K562 (cell line): ENCODE measurements at regions not wholly inside any gene's neighbourhood (a gene's known extent, or its start where the extent isn't known, plus 50 kb on each side); places are given as distances from the start of the nearest gene placed in this dataset.
"Not testable (repeated sequence)": the region's sequence is repeated elsewhere in the genome, so short reads cannot be mapped to it uniquely, and the experiment has no call there.

ENCODE experiments used
- ATAC-seq: fragments of 200-7000 bp; cut with Tn5 transposase; 3 replicates; pipeline ENCODE4 v1.9.1; 2020; ENCODE audit warnings: moderate library complexity
- BruUV-seq: library from RNA; stranded (reverse); fragments of 400-500 nt; replicated peaks from 2 replicates; lab custom pipeline; 2021; lab: Mats Ljungman, UMichigan
- CTCF ChIA-PET: fragments of 300-600 bp; formaldehyde crosslinking; extraction: SDS; loops from one replicate; lab custom pipeline; 2021; ENCODE audit warnings: low intra/inter-chr PET ratio; lab: Yijun Ruan, JAX
- POLR2A ChIA-PET: fragments of 300-600, 350-650 bp; sonication (Branson Sonifier 250); formaldehyde crosslinking; extraction: SDS; loops from one replicate; lab custom pipeline; 2021; ENCODE audit warnings: antibody characterized with exemption, inconsistent platforms; lab: Yijun Ruan, JAX
- DNase-seq, 4 experiments: peaks; one replicate each; pipeline versions ENCODE4 v3.0.0 to v3.0.0-alpha.2; 2011 to 2018; ENCODE audit warnings: low spot score in 3 of 4, mixed read lengths in 3 of 4; ENCODE audit errors: extremely low read depth in 1 of 4
- FAIRE-seq: peaks from 2 replicates; lab custom pipeline; 2011; peaks lifted over from hg19 to GRCh38; lab: Jason Lieb, UNC
- H2AFZ ChIP-seq: 2 replicates; pipeline ENCODE4 v1.6.0; 2011; ENCODE audit warnings: low read depth, low read length, control low read depth, inconsistent platforms
- H3K27ac ChIP-seq: fragments of 200-600 bp; 3 replicates; pipeline ENCODE4 v1.8.0; 2011; ENCODE audit warnings: low read depth, mild to moderate bottlenecking, control low read depth, inconsistent platforms, low read length, moderate library complexity, mixed read lengths; ENCODE audit errors: extremely low read depth
- H3K27me3 ChIP-seq, 2 experiments: fragments of 300-600 bp in 1 of 2; 2 replicates in 1 of 2; 3 replicates in 1 of 2; pipeline versions ENCODE4 v1.6.0 to v1.8.0; 2011; ENCODE audit warnings: inconsistent platforms in 2 of 2, low read length in 2 of 2, mild to moderate bottlenecking in 1 of 2, mixed read lengths in 1 of 2, moderate library complexity in 1 of 2; ENCODE audit not compliant: control insufficient read depth in 2 of 2, insufficient read depth in 2 of 2
- H3K36me3 ChIP-seq: fragments of 300-600 bp; 3 replicates; pipeline ENCODE4 v1.8.0; 2011; ENCODE audit warnings: mild to moderate bottlenecking, low read length, inconsistent platforms; ENCODE audit not compliant: control insufficient read depth, insufficient read depth
- H3K4me1 ChIP-seq, 2 experiments: fragments of 200-600 bp in 1 of 2; replicated peaks in 1 of 2; 2 replicates in 1 of 2; 3 replicates in 1 of 2; pipeline versions ENCODE4 v1.5.1 to v1.8.0; 2011; ENCODE audit warnings: inconsistent platforms in 2 of 2, low read length in 2 of 2, mild to moderate bottlenecking in 1 of 2, mixed read lengths in 1 of 2, moderate library complexity in 1 of 2; ENCODE audit not compliant: control insufficient read depth in 2 of 2, insufficient read depth in 2 of 2
- H3K4me2 ChIP-seq: 2 replicates; pipeline ENCODE4 v1.6.1; 2011; ENCODE audit warnings: low read length, control low read depth, inconsistent platforms, mixed read lengths; ENCODE audit not compliant: insufficient read depth
- H3K4me3 ChIP-seq: fragments of 200-600 bp; sonication (generic), shearing (Covaris generic); 2 replicates; pipeline ENCODE4 v1.5.1; 2016; ENCODE audit warnings: control low read depth, inconsistent platforms
- H3K79me2 ChIP-seq: fragments of 200-600 bp; 3 replicates; pipeline ENCODE4 v1.8.0; 2011; ENCODE audit warnings: low read length, inconsistent platforms; ENCODE audit not compliant: control insufficient read depth, insufficient read depth
- H3K9ac ChIP-seq, 2 experiments: 2 replicates each; pipeline versions ENCODE4 v1.6.0 to v1.6.1; 2011; ENCODE audit warnings: low read depth in 2 of 2, low read length in 2 of 2, control low read depth in 1 of 2, inconsistent platforms in 1 of 2, mild to moderate bottlenecking in 1 of 2, mixed read lengths in 1 of 2; ENCODE audit not compliant: insufficient read depth in 1 of 2
- H3K9me1 ChIP-seq: one replicate; pipeline ENCODE4 v1.6.0; 2011; ENCODE audit warnings: inconsistent platforms, mild to moderate bottlenecking, low read length, moderate library complexity; ENCODE audit not compliant: control insufficient read depth, insufficient read depth
- H3K9me3 ChIP-seq: replicated peaks from 2 replicates; pipeline ENCODE4 v1.5.1; 2011; ENCODE audit warnings: low read depth, low read length, inconsistent platforms; ENCODE audit not compliant: control insufficient read depth, insufficient read depth
- H4K20me1 ChIP-seq: replicated peaks from 2 replicates; pipeline ENCODE4 v1.6.1; 2011; ENCODE audit warnings: low read length, inconsistent platforms, mixed read lengths; ENCODE audit not compliant: control insufficient read depth, insufficient read depth
- POLR2G ChIP-seq: fragments of 200-400 bp; formaldehyde crosslinking; IDR thresholded peaks from 2 replicates; pipeline ENCODE4 v1.6.1; 2017; ENCODE audit warnings: low read depth, mild to moderate bottlenecking, antibody characterized with exemption, low read length, moderate library complexity
- RBFOX2 ChIP-seq: fragments of 200-400 bp; formaldehyde crosslinking; IDR thresholded peaks from 2 replicates; pipeline ENCODE4 v1.6.1; 2017; ENCODE audit warnings: low read depth, mild to moderate bottlenecking, low read length, moderate library complexity
- TGIF2 ChIP-seq: sonication (generic); formaldehyde crosslinking; IDR thresholded peaks from 2 replicates; pipeline ENCODE4 v1.8.1; 2022; ENCODE audit warnings: mild to moderate bottlenecking, missing genetic modification reagents, moderate library complexity
- WGBS: fragments of 100-300 bp; shearing (Covaris generic); methylation state at CpG from one replicate; pipeline ENCODE4 v1.1.6; 2016; ENCODE audit warnings: low coverage, mixed read lengths; ENCODE audit not compliant: insufficient coverage; ENCODE audit errors: missing lambda C conversion rate; 5-methylcytosine and 5-hydroxymethylcytosine counted together
- in situ Hi-C: fragments of 300-500 bp; cut with MboI; formaldehyde crosslinking; loops from 4 replicates; pipeline ENCODE4 v1.15.0; 2018; ENCODE audit warnings: inconsistent platforms, mixed read lengths
- intact Hi-C: fragments of 100-400 bp; cut with micrococcal nuclease; formaldehyde crosslinking; loops from 2 replicates; pipeline ENCODE4 v1.14.2; 2022
- TF ChIP-seq, protein P1 (sequence below): fragments of 200-800 bp; sonication (Bioruptor generic); IDR thresholded peaks from 2 replicates; pipeline ENCODE4 v1.6.1; 2017; ENCODE audit warnings: missing genetic modification characterization, missing compliant biosample characterization

- H3K4me2 ChIP-seq, H3K4me1 ChIP-seq, FAIRE-seq, DNase-seq, POLR2A ChIA-PET, H3K27ac ChIP-seq, BruUV-seq, in situ Hi-C loops, H3K27me3 ChIP-seq, intact Hi-C loops, H2AFZ ChIP-seq, ATAC-seq, H3K9me3 ChIP-seq, H3K9me1 ChIP-seq, CTCF ChIA-PET: not testable (repeated sequence)
- H3K4me3 ChIP-seq: peak overlapping the region; percentile 25; the same call in 1 of the 2 replicates
- TF ChIP-seq RBFOX2 (peak; percentile 48), TGIF2 (CRISPR knock-in tag) (peak; percentile 65; the same call in 1 of the 2 replicates), POLR2G (peak; percentile 49; the same call in 1 of the 2 replicates)
- TF ChIP-seq, protein P1, sequence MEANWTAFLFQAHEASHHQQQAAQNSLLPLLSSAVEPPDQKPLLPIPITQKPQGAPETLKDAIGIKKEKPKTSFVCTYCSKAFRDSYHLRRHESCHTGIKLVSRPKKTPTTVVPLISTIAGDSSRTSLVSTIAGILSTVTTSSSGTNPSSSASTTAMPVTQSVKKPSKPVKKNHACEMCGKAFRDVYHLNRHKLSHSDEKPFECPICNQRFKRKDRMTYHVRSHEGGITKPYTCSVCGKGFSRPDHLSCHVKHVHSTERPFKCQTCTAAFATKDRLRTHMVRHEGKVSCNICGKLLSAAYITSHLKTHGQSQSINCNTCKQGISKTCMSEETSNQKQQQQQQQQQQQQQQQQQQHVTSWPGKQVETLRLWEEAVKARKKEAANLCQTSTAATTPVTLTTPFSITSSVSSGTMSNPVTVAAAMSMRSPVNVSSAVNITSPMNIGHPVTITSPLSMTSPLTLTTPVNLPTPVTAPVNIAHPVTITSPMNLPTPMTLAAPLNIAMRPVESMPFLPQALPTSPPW (CRISPR knock-in tag): peak; percentile 55
- peak overlapping the region in 1 of 2 experiments; percentile 65; a peak in 2 of 4 replicates for H3K9ac ChIP-seq
- H3K79me2 ChIP-seq: peaks cover 47% of the 10 kb centered on the region
- 13% methylated on average over 6 of the region's 30 CpGs for WGBS
- peaks cover 31% of the 10 kb centered on the region for H3K36me3 ChIP-seq
- peaks cover 32% of the 10 kb centered on the region for H4K20me1 ChIP-seq
Observed at GRCh38 chr6:27826612-27826985, 85.6 kb downstream of the OR2B2 start.
